K562 (cell line): ENCODE measurements at regions not wholly inside any gene's neighbourhood (a gene's known extent, or its start where the extent isn't known, plus 50 kb on each side); places are given as distances from the start of the nearest gene placed in this dataset.

Experiments
- CHD4 ChIP-seq: fragments of 200-600 bp; sonication (generic); IDR thresholded peaks from 3 replicates; pipeline ENCODE4 v1.6.1; 2012; ENCODE audit warnings: low read depth, mild to moderate bottlenecking, mixed read lengths, low read length, inconsistent platforms; ENCODE audit not compliant: insufficient read depth, insufficient replicate concordance, poor library complexity, severe bottlenecking
- RFX5 ChIP-seq: IDR thresholded peaks from 2 replicates; pipeline ENCODE4 v1.6.1; 2011; ENCODE audit warnings: low read depth, mild to moderate bottlenecking, improper control_type of control experiment, low read length
- SAFB ChIP-seq: fragments of 200-400 bp; formaldehyde crosslinking; IDR thresholded peaks from 2 replicates; pipeline ENCODE4 v1.6.1; 2017; ENCODE audit warnings: low read depth, low read length, borderline replicate concordance
- SRSF9 ChIP-seq: fragments of 200-400 bp; formaldehyde crosslinking; IDR thresholded peaks from 2 replicates; pipeline ENCODE4 v1.6.1; 2017; ENCODE audit warnings: low read depth, low read length, borderline replicate concordance
- TF ChIP-seq, protein P1 (sequence below): sonication (generic); formaldehyde crosslinking; IDR thresholded peaks from 2 replicates; pipeline ENCODE4 v1.8.0; 2022; ENCODE audit warnings: mild to moderate bottlenecking, missing genetic modification reagents, borderline replicate concordance
- TF ChIP-seq, protein P2 (sequence below): fragments of 450-650 bp; formaldehyde crosslinking; IDR thresholded peaks from 2 replicates; pipeline ENCODE4 v1.4.0; 2020; ENCODE audit warnings: mild to moderate bottlenecking, mixed read lengths
- TF ChIP-seq, protein P3 (sequence below): fragments of 450-650 bp; IDR thresholded peaks from 2 replicates; pipeline ENCODE4 v1.6.1; 2016; ENCODE audit warnings: missing biosample characterization, missing genetic modification characterization

DNA sequence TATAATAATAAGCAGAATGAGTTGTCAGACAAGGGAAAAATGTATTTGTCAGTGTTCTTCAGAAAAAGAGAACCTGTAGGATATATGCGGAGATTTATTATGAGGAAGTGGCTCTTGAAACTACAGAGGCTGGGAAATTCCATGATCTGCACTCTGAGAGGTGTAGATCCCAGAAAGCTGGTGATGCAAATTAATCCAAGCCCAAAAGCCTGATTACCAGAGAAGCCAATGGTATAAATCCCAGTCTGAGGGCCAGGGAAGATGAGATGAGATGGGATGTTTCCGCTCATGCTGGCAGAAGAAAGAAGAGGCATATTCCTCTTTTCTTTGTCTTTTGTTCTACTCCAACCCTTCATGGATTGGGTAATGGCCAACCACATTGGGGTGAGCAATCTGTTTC lies 732.8 kb upstream of the IGFBP3 start (continued):
- TF ChIP-seq, protein P1, sequence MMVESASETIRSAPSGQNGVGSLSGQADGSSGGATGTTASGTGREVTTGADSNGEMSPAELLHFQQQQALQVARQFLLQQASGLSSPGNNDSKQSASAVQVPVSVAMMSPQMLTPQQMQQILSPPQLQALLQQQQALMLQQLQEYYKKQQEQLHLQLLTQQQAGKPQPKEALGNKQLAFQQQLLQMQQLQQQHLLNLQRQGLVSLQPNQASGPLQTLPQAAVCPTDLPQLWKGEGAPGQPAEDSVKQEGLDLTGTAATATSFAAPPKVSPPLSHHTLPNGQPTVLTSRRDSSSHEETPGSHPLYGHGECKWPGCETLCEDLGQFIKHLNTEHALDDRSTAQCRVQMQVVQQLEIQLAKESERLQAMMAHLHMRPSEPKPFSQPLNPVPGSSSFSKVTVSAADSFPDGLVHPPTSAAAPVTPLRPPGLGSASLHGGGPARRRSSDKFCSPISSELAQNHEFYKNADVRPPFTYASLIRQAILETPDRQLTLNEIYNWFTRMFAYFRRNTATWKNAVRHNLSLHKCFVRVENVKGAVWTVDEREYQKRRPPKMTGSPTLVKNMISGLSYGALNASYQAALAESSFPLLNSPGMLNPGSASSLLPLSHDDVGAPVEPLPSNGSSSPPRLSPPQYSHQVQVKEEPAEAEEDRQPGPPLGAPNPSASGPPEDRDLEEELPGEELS (CRISPR knock-in tag): no peak
- no peak for TF ChIP-seq CHD4
- TF ChIP-seq, protein P2, sequence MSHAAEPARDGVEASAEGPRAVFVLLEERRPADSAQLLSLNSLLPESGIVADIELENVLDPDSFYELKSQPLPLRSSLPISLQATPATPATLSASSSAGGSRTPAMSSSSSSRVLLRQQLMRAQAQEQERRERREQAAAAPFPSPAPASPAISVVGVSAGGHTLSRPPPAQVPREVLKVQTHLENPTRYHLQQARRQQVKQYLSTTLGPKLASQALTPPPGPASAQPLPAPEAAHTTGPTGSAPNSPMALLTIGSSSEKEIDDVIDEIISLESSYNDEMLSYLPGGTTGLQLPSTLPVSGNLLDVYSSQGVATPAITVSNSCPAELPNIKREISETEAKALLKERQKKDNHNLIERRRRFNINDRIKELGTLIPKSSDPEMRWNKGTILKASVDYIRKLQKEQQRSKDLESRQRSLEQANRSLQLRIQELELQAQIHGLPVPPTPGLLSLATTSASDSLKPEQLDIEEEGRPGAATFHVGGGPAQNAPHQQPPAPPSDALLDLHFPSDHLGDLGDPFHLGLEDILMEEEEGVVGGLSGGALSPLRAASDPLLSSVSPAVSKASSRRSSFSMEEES (CRISPR knock-in tag): no peak
- no peak for TF ChIP-seq RFX5
- TF ChIP-seq SRSF9: no peak
- TF ChIP-seq SAFB: no peak
- TF ChIP-seq, protein P3, sequence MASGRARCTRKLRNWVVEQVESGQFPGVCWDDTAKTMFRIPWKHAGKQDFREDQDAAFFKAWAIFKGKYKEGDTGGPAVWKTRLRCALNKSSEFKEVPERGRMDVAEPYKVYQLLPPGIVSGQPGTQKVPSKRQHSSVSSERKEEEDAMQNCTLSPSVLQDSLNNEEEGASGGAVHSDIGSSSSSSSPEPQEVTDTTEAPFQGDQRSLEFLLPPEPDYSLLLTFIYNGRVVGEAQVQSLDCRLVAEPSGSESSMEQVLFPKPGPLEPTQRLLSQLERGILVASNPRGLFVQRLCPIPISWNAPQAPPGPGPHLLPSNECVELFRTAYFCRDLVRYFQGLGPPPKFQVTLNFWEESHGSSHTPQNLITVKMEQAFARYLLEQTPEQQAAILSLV (tag): no peak
- TF ChIP-seq, all 486 proteins: peak for 0
